Activated CD4-positive, alpha-beta T cell treated with anti-CD3 and anti-CD28 coated beads, Interleukin-2, amount 10 ng/mL, durations not matched to agents 7 days and 5 days (primary cell): ENCODE measurements at regions not wholly inside any gene's neighbourhood (a gene's known extent, or its start where the extent isn't known, plus 50 kb on each side); places are given as distances from the start of the nearest gene placed in this dataset.

Experiments
- CTCF ChIA-PET: fragments of 350-600 bp; sonication (Branson Sonifier 250); formaldehyde crosslinking; loops from one replicate; lab custom pipeline; 2021; ENCODE audit warnings: antibody characterized with exemption; lab: Charles Lee
- POLR2A ChIA-PET: fragments of 350-600 bp; sonication (Branson Sonifier 250); formaldehyde crosslinking; loops from one replicate; lab custom pipeline; 2021; ENCODE audit warnings: antibody characterized with exemption; lab: Charles Lee
- DNase-seq: peaks from one replicate; pipeline ENCODE4 v3.0.0-alpha.2; 2020
- H3K27ac Mint-ChIP-seq: one replicate; pipeline ENCODE4 v1.8.0; 2021; ENCODE audit warnings: mild to moderate bottlenecking, moderate library complexity, mixed read lengths
- H3K27me3 Mint-ChIP-seq: one replicate; pipeline ENCODE4 v1.8.0; 2021; ENCODE audit warnings: mixed read lengths
- H3K36me3 Mint-ChIP-seq: one replicate; pipeline ENCODE4 v1.8.0; 2021; ENCODE audit warnings: low read depth, mixed read lengths
- H3K4me1 Mint-ChIP-seq: one replicate; pipeline ENCODE4 v1.8.0; 2021; ENCODE audit warnings: mixed read lengths
- H3K4me3 Mint-ChIP-seq: one replicate; pipeline ENCODE4 v1.8.0; 2021; ENCODE audit warnings: mild to moderate bottlenecking, moderate library complexity, mixed read lengths
- H3K9me3 Mint-ChIP-seq: one replicate; pipeline ENCODE4 v1.8.0; 2021; ENCODE audit warnings: mixed read lengths

DNA sequence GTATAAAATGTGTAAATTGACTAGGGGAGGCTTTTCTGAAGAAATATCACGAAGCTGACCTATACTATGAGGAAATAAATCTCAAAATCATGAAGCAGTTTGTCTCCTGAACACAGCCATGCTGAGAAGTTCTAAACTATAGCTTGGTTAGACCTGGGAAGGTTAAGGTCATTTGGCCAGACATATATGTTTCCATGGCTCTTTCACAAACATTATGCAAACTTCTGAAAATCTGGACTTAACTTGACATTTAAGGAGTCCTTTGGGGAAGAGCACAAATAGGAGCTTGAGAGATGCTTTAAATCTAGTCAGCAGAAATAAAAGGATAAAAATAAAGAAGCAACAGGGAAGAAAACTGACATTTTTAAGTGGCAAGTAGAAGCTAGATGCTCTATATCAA lies 115.9 kb upstream of the MEOX2 start:
- Mint-ChIP-seq H3K27ac (no peak overlapping the region), H3K27me3 (no peaks in the 10 kb centered on the region), H3K9me3 (no peaks in the 10 kb centered on the region), H3K36me3 (no peaks in the 10 kb centered on the region), H3K4me3 (no peak overlapping the region), H3K4me1 (no peaks in the 10 kb centered on the region)
- DNase-seq = no peak
- ChIA-PET POLR2A (no interaction called here), CTCF (no interaction called here)

DNA sequence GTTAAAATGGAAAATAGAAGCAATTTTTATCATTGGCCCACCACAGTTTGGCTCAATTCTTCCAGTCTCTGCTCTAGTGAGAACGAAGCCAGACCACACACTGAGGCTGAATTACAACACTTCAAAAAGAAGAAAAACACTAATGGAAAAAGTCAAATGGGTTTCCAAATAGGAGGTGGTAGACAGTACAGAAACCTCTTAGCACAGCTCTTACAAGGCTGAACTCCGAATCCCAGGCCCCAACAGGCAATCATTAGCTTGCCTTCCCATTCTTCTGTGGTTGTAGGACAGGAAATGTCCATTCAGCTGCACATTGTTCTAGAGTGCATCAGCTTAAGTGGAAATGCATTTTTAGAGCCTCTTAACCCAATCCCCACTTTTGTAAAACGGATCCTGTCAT lies 115.1 kb upstream of the MEOX2 start:
- Mint-ChIP-seq H3K27me3 (no peaks in the 10 kb centered on the region), H3K4me1 (no peaks in the 10 kb centered on the region), H3K27ac (no peak overlapping the region), H3K9me3 (no peaks in the 10 kb centered on the region), H3K36me3 (no peaks in the 10 kb centered on the region), H3K4me3 (no peak overlapping the region)
- ChIA-PET CTCF (interaction anchor here (0.5 kb wide), 1 partner anchor 35 kb away, joined by 4 read pairs; no protein-coding TSS in a partner anchor), POLR2A (no interaction called here)
- no peak for DNase-seq

DNA sequence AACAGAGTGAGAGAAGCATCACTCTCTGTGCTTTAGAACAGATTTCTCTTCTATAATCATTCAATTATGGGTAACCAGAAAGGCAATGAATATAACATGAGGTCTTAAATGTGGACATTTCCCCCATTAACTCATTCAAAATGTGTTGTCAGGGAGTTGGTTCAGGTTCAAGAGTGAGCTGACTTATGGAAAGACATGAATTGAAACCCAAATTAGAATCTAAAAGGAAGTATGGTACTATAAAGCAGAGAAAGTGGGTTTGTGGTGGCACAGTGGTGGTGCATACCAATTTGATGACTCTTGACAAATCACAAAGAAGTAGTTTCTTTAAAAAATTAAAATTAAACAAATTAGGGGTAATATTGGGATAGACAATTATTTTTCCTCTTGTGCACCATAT lies 114.6 kb upstream of the MEOX2 start:
- no peak overlapping the region for H3K4me3 Mint-ChIP-seq
- no peak for DNase-seq
- H3K9me3 Mint-ChIP-seq = no peaks in the 10 kb centered on the region
- ChIA-PET CTCF (interaction anchor here (0.5 kb wide), 1 partner anchor 36 kb away, joined by 4 read pairs; no protein-coding TSS in a partner anchor), POLR2A (no interaction called here)
- H3K27me3 Mint-ChIP-seq = no peaks in the 10 kb centered on the region
- H3K4me1 Mint-ChIP-seq = no peaks in the 10 kb centered on the region
- H3K36me3 Mint-ChIP-seq = no peaks in the 10 kb centered on the region
- no peak overlapping the region for H3K27ac Mint-ChIP-seq

DNA sequence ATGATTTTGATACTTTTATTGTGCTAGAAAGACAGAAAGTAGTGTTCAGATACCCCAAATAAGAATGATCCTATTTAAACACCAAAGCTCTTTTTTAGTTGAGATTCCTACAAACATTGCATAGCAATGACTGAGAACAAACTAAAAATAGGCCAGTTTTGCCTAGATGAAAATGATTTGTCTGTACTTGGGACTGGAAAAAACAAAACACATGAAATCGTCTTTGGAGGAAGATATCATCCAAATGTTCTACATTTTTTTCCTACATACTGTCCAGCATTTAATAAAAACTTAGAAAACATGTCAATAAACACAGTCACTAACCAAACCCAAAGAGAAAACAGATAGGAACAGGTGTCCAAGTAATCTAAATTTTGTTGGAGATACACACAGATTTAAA lies 111.6 kb upstream of the MEOX2 start:
- H3K4me3 Mint-ChIP-seq = no peak overlapping the region
- DNase-seq = no peak
- no peak overlapping the region for H3K27ac Mint-ChIP-seq
- no peaks in the 10 kb centered on the region for H3K4me1 Mint-ChIP-seq
- no peaks in the 10 kb centered on the region for H3K36me3 Mint-ChIP-seq
- CTCF ChIA-PET = no interaction called here
- POLR2A ChIA-PET = no interaction called here
- peaks cover 2% of the 10 kb centered on the region for H3K9me3 Mint-ChIP-seq
- no peaks in the 10 kb centered on the region for H3K27me3 Mint-ChIP-seq

DNA sequence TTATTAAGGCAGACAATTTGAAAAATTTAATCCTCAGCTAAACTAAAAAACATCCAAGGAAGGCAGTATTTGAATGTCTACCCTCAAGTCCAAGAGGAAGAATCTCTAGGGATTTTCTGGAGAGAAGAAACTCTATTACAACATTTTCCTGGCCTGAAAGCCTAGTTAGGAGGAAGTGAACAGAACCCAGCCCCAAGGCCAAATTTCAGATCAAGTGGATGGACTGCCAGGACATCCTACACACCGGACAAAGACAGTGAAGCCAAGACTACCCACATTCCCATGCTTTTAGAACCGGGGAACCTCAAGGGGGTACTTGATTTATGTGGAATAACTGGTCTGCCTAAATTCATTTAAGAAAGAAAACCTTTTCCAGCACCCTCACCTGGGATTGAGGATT lies 108.9 kb upstream of the MEOX2 start:
- Mint-ChIP-seq H3K4me3 (no peak overlapping the region), H3K27me3 (no peaks in the 10 kb centered on the region), H3K9me3 (peaks cover 2% of the 10 kb centered on the region), H3K27ac (no peak overlapping the region), H3K36me3 (no peaks in the 10 kb centered on the region), H3K4me1 (no peaks in the 10 kb centered on the region)
- ChIA-PET CTCF (no interaction called here), POLR2A (no interaction called here)
- no peak for DNase-seq

DNA sequence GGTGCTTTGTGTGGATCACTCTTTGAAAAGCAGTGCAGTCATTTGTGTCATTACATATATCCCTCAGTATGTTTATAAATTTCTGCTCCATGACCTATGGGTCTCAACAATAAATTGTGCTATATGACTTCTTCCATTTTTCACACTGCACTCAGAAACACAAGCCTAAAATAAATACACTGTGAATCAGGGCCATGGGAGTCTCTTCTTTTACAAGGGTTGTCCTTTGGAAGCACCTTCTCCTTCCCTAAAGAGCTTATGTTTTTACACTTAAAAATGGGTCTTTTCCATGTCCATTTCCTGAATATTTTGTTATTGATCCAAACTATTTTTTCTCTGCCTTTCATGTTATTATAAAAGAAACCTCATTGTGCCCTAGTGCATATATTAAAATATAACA lies 108.3 kb upstream of the MEOX2 start:
- Mint-ChIP-seq H3K4me3 (no peak overlapping the region), H3K36me3 (no peaks in the 10 kb centered on the region), H3K27me3 (no peaks in the 10 kb centered on the region), H3K9me3 (peaks cover 2% of the 10 kb centered on the region), H3K27ac (no peak overlapping the region), H3K4me1 (no peaks in the 10 kb centered on the region)
- POLR2A ChIA-PET = no interaction called here
- CTCF ChIA-PET = no interaction called here
- DNase-seq = no peak

DNA sequence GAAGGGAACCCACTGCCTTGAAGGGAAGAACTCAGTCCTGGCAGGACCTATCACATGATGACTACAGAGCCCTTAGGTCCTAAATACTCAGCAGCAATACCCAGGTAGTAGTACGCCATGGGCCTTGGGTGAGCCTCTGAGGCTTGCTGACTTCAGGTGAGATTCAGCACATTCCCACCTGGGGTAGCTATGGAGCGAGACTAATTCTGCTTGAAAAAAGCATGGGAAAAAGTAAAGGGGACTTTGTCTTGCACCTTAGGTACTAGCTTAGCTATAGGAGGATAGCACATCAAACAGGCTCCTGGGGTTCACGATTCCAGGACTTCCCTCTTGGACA lies 98.2 kb upstream of the MEOX2 start:
- CTCF ChIA-PET = no interaction called here
- Mint-ChIP-seq H3K4me1 (no peaks in the 10 kb centered on the region), H3K9me3 (peaks cover 3% of the 10 kb centered on the region), H3K27ac (no peak overlapping the region), H3K36me3 (no peaks in the 10 kb centered on the region), H3K4me3 (no peak overlapping the region), H3K27me3 (no peaks in the 10 kb centered on the region)
- DNase-seq = no peak
- POLR2A ChIA-PET = no interaction called here

DNA sequence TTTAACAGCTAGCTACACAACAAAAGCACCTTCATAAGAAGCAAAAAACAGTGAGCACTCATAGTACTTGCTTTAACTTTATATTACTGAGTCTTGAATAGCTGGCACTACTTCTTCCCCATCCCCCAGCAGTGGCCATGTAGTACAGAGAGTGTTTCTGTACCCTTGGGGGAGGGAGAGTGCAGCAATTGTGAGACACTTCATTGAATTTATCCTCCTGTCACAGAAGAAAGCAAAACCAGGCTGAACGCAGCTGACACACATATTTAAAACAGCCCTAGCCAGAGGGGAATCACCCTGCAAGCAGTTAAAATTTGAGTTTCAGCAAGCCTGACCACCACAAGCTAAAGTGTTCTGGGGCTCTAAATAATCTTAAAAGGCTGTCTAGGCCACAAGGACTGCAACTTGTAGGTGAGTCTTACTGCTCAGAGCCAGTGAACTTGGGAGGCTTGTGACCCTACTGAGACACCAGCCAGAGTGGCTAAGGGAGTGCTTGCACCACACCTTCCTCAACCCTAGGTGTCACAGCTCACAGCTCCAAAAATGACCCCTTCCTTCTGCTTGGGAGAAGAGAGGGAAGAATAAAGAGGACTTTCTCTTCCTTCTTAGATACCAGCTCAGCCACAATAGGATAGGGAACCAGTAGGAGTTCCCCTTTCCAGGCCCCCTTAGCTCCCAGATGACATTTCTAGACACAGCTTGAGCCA lies 97.7 kb upstream of the MEOX2 start:
- Mint-ChIP-seq H3K9me3 (peaks cover 3% of the 10 kb centered on the region), H3K36me3 (no peaks in the 10 kb centered on the region), H3K4me1 (no peaks in the 10 kb centered on the region), H3K27ac (no peak overlapping the region), H3K4me3 (no peak overlapping the region), H3K27me3 (no peaks in the 10 kb centered on the region)
- no peak for DNase-seq
- CTCF ChIA-PET = interaction anchor here (0.7 kb wide), 1 partner anchor 58 kb away, joined by 3 read pairs; no protein-coding TSS in a partner anchor
- POLR2A ChIA-PET = no interaction called here

DNA sequence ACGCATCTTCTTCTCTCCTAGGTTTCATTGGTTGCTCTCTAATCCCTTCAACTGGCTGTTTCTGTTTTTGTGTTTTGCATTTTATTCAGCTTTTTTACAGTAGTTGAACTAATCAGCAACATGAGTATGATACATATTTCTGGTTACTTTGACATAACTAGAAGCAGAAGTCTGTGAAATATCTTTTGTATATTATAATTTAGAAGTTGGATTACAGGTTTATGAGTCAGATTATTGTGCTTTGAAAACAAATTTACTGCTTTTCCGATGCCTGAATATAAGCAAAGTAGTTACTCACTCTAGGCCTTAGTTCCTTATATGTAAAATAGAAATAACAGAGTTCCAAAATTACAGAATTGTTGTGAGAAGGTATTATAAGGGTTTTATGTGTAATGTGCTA lies 96.2 kb upstream of the MEOX2 start:
- Mint-ChIP-seq H3K27ac (no peak overlapping the region), H3K9me3 (peaks cover 3% of the 10 kb centered on the region), H3K27me3 (no peaks in the 10 kb centered on the region), H3K4me3 (no peak overlapping the region), H3K4me1 (no peaks in the 10 kb centered on the region), H3K36me3 (no peaks in the 10 kb centered on the region)
- CTCF ChIA-PET = no interaction called here
- DNase-seq = no peak
- POLR2A ChIA-PET = no interaction called here

DNA sequence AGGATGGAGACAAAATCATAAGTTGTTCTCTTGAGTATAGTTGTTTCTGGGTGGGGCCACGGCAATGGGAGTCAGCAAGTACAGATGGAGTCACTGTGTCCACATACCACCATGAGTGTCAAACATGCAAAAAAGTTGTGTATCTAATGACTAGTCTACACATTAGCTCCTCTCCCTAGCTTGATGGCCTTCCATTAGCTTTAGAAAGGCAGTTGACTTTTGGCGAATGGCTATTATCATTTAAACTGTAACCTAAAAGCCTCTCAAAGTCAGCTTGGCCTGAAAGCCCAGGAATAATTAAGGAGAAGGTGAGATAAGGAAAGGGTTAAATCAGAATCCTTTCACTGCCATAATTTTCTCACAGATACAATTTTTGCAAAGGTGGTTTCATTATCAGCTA lies 95.5 kb upstream of the MEOX2 start:
- Mint-ChIP-seq H3K9me3 (peaks cover 3% of the 10 kb centered on the region), H3K4me3 (no peak overlapping the region), H3K27me3 (no peaks in the 10 kb centered on the region), H3K36me3 (no peaks in the 10 kb centered on the region), H3K4me1 (no peaks in the 10 kb centered on the region), H3K27ac (no peak overlapping the region)
- POLR2A ChIA-PET = no interaction called here
- no peak for DNase-seq
- CTCF ChIA-PET = no interaction called here

DNA sequence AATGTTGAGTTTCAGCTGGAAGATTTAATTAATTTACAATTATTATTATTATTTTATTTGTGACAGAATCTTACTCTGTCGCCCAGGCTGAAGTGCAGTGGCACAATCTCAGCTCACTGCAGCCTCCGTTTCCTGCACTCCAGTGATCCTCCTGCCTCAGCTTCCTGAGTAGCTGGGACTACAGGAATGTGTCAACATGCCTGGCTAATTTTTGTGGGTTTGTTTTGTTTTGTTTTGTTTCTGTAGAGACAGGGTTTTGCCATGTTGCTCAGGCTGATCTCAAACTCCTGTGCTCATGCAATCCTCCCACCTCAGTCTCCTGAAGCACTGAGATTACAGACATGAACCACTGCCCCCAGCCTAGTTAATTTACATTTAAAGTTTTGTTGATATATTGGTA lies 93.8 kb upstream of the MEOX2 start:
- Mint-ChIP-seq H3K36me3 (no peaks in the 10 kb centered on the region), H3K4me1 (no peaks in the 10 kb centered on the region)
- POLR2A ChIA-PET = no interaction called here

DNA sequence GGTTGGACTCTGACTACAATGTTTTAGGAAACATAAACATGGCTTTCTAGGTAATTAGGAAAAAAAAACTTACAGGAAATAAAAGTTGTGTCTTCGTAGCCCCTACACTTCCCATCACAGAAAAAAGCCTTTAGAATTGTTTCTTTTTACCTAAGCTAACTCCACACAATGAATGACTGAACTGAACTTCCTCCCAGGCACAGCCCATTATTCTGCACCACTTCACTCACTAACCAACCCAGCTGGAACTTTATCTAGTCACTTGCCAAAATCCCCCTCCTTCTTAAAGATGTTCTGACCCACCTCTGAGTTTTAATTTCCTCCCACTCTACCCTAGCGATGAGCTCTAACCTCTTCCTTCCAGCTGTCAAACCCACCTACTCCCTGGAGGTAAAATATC lies 91.7 kb upstream of the MEOX2 start:
- CTCF ChIA-PET = no interaction called here
- H3K4me1 Mint-ChIP-seq = no peaks in the 10 kb centered on the region
- H3K4me3 Mint-ChIP-seq = no peak overlapping the region
- H3K9me3 Mint-ChIP-seq = no peaks in the 10 kb centered on the region
- DNase-seq = no peak
- H3K36me3 Mint-ChIP-seq = no peaks in the 10 kb centered on the region
- POLR2A ChIA-PET = no interaction called here
- no peak overlapping the region for H3K27ac Mint-ChIP-seq
- no peaks in the 10 kb centered on the region for H3K27me3 Mint-ChIP-seq

More for the DNA sequence above, 93.8 kb upstream of the MEOX2 start:
- Mint-ChIP-seq H3K4me3 (no peak overlapping the region), H3K27ac (no peak overlapping the region), H3K27me3 (no peaks in the 10 kb centered on the region), H3K9me3 (no peaks in the 10 kb centered on the region)
- CTCF ChIA-PET = no interaction called here
- no peak for DNase-seq

DNA sequence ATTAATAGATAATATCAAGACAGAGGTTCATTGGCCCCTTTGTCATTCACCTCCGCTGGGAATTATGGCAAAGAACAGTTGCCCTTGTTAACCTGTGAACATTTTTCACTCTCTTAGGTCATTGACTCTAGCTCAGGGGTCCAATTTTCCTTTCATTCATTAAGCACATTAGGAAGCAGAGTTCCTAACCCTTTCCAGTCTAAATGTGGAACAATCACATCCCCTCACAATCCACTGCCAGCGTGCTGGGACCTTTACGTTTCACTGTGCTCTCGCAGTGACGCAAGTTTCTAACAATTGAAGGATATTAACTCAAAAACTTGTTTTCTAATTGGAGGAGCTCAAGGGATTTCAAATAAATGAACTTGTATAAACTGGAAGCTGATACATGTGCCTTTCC lies 79.3 kb upstream of the MEOX2 start:
- H3K27me3 Mint-ChIP-seq = no peaks in the 10 kb centered on the region
- ChIA-PET POLR2A (no interaction called here), CTCF (no interaction called here)
- DNase-seq = no peak
- no peaks in the 10 kb centered on the region for H3K36me3 Mint-ChIP-seq
- H3K4me3 Mint-ChIP-seq = no peak overlapping the region
- peaks cover 4% of the 10 kb centered on the region for H3K9me3 Mint-ChIP-seq
- H3K27ac Mint-ChIP-seq = no peak overlapping the region
- no peaks in the 10 kb centered on the region for H3K4me1 Mint-ChIP-seq

DNA sequence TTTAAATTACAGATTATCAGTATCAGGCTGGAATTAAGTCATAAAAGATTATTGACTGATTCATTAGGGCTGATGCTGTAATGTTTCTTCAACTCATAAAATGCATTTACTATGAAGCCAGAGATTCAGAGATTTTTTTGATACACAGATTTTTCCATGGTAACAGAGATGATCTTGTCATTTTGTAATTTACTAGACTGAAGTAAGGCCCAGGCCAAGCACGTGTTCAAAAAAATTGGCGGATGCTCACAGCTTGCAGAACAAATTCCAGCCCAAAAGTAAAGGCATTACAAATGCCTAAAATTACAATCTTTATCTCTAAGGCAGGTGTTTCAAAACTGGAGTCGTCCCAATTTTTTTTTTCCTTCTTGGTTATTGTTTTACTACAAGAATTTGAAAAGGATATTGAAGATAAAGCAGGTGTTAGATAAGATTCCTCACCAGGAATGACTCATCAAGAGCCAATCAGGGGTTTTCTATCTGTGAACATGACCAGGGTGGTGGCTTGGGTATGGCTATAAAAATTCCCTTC lies 78.4 kb upstream of the MEOX2 start:
- H3K27me3 Mint-ChIP-seq = no peaks in the 10 kb centered on the region
- H3K4me3 Mint-ChIP-seq = no peak overlapping the region
- CTCF ChIA-PET = no interaction called here

More for the DNA sequence above, 78.4 kb upstream of the MEOX2 start:
- Mint-ChIP-seq H3K9me3 (peaks cover 4% of the 10 kb centered on the region), H3K36me3 (no peaks in the 10 kb centered on the region), H3K27ac (no peak overlapping the region), H3K4me1 (no peaks in the 10 kb centered on the region)
- DNase-seq = no peak
- POLR2A ChIA-PET = no interaction called here
